HG02571 (cell line): ENCODE measurements at regions not wholly inside any gene's neighbourhood (a gene's known extent, or its start where the extent isn't known, plus 50 kb on each side); places are given as distances from the start of the nearest gene placed in this dataset.

Source experiments
- ATAC-seq: cut with Tn5 transposase; IDR thresholded peaks from one replicate; pipeline ENCODE4 v1.9.1; 2021; ENCODE audit warnings: mild to moderate bottlenecking, moderate library complexity; ENCODE audit not compliant: unreplicated experiment

- no peak for ATAC-seq
Measured at GRCh38 chr2:47620770-47621437, 50.1 kb upstream of the KCNK12 start.
